ENCODE measurements at regions not wholly inside any gene's neighbourhood (a gene's known extent, or its start where the extent isn't known, plus 50 kb on each side); places are given as distances from the start of the nearest gene placed in this dataset.

DNA sequence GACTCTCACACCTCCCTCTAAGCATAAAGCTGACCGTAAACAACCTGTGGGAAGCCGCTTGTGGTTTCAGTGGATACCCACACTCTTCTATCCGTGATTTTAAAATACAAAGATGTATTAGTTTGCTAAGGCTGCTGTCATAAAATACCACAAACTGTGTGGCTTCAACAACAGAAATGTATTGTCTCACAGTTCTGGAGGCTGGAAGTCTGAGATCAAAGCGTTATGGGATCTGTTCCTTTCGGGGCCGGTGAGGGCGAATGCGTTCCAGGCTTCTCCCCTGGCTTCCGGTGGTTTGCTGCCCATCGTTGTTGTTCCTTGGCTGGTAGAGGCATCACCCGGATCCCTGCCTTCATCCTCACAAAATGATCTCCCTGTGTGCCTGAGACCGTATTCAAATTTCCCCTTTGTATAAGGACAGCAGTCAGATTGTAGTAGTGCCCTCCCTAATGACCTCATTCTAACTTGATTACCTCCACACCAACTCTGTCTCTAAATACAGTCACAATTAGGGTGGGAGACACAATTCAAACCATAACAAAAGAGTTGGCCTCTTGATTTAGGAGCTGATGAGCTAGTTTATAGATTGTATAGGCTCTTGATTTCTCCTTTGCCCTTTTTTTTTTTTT lies 210.6 kb upstream of the SOX4 start:
- TF ChIP-seq EP300 (IDR thresholded peaks at IDR 0.05) (no peak), POLR2AphosphoS5 (IDR thresholded peaks at IDR 0.05) (no peak)
- TF ChIP-seq, protein P1, sequence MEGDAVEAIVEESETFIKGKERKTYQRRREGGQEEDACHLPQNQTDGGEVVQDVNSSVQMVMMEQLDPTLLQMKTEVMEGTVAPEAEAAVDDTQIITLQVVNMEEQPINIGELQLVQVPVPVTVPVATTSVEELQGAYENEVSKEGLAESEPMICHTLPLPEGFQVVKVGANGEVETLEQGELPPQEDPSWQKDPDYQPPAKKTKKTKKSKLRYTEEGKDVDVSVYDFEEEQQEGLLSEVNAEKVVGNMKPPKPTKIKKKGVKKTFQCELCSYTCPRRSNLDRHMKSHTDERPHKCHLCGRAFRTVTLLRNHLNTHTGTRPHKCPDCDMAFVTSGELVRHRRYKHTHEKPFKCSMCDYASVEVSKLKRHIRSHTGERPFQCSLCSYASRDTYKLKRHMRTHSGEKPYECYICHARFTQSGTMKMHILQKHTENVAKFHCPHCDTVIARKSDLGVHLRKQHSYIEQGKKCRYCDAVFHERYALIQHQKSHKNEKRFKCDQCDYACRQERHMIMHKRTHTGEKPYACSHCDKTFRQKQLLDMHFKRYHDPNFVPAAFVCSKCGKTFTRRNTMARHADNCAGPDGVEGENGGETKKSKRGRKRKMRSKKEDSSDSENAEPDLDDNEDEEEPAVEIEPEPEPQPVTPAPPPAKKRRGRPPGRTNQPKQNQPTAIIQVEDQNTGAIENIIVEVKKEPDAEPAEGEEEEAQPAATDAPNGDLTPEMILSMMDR (IDR thresholded peaks at IDR 0.05) = no peak
